ENCODE measurements at regions not wholly inside any gene's neighbourhood (a gene's known extent, or its start where the extent isn't known, plus 50 kb on each side); places are given as distances from the start of the nearest gene placed in this dataset.
"Not testable (repeated sequence)": the region's sequence is repeated elsewhere in the genome, so short reads cannot be mapped to it uniquely, and the experiment has no call there.

DNA sequence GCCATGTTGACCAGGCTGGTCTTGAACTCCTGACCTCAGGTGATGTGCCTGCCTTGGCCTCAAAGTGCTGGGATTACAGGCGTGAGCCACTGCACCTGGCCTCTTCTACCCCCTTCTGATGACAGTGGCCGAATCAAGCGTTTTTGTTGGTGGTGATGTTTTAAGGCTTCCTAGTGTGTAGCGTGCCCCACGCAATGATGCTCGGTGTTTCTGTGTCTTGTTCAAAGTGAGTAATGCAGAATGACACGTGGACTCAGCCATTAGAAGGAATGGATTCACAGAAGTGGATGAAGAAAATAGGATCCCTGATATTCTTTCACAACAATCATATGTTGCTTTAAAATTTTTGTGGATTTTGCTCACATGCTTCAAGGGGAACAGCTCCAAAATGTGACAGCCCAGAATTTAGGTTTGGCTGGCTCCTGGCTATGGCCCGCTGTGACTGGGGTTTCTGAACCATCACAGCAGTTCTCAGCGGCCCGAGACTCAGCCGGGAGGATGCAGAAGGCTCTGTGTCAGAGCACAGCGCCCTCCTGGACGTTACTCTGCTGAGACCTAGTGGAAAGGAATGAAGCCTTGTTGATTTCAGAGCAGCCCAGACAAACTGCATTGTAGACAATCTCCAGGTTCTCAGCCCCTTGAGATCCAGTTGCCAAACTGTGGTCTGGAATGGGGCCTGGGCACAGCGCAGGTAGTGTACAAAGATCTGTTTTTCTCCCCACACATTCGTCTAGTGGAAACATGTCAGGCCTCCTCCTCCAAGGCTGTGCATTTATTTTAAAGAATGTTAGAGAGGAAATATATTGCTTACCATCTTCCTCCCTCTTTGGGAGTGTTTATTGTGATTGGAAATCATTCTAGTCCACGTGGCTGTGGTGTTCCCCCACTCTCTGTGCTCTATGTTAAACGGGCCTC lies 57.6 kb upstream of the TIAM2 start:
- Histone ChIP-seq H3K27ac (ENCODE audit: low read depth in 2 of 2, low read length in 2 of 2) (no peak overlapping the region), H3K4me1 (ENCODE audit: control insufficient read depth in 2 of 3, insufficient read depth in 2 of 3, low read depth in 1 of 3, low read length in 3 of 3) (no peaks in the 10 kb centered on the region), H3K36me3 (ENCODE audit: control insufficient read depth in 2 of 3, insufficient read depth in 3 of 3, low read length in 3 of 3) (no peaks in the 10 kb centered on the region), H3K4me3 (ENCODE audit: low read length in 3 of 3) (no peak overlapping the region), H3K9me3 (ENCODE audit: control insufficient read depth in 2 of 3, insufficient read depth in 1 of 3, low read length in 3 of 3) (no peaks in the 10 kb centered on the region), H3K9ac (ENCODE audit: low read length in 3 of 3) (no peak overlapping the region), H3K27me3 (ENCODE audit: control insufficient read depth, insufficient read depth, low read length) (no peaks in the 10 kb centered on the region)
- DNase-seq (peak in 4 of 5 donors; percentile 50 to 78 (median 60)), FAIRE-seq (no peak)
- TF ChIP-seq, protein P1, sequence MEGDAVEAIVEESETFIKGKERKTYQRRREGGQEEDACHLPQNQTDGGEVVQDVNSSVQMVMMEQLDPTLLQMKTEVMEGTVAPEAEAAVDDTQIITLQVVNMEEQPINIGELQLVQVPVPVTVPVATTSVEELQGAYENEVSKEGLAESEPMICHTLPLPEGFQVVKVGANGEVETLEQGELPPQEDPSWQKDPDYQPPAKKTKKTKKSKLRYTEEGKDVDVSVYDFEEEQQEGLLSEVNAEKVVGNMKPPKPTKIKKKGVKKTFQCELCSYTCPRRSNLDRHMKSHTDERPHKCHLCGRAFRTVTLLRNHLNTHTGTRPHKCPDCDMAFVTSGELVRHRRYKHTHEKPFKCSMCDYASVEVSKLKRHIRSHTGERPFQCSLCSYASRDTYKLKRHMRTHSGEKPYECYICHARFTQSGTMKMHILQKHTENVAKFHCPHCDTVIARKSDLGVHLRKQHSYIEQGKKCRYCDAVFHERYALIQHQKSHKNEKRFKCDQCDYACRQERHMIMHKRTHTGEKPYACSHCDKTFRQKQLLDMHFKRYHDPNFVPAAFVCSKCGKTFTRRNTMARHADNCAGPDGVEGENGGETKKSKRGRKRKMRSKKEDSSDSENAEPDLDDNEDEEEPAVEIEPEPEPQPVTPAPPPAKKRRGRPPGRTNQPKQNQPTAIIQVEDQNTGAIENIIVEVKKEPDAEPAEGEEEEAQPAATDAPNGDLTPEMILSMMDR (IDR thresholded peaks at IDR 0.05; ENCODE audit: borderline replicate concordance, extremely low read depth, insufficient read depth) = no peak
- intact Hi-C loops (cut with DNase I) = no loop called here

DNA sequence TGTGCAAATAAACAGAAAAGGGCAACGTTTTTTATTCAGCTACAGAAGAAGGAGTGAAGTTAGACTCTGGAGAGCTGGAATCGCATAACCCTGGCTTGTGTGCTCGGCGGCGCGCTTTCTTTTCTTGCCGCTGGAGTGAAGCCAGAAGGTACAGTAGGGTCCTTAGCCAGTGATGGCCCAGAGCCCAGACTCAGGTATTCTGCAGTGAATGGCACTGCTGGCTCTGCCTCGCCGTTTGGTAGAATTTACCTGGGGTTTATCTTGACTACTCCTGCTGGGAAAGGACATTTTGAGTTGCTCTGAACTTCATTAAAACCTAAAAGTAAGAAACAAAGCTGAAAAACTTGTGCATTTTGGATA lies 56.9 kb upstream of the TIAM2 start:
- H3K27me3 ChIP-seq (ENCODE audit: control insufficient read depth, insufficient read depth, low read length) = no peaks in the 10 kb centered on the region
- H3K4me1 ChIP-seq (ENCODE audit: control insufficient read depth in 2 of 3, insufficient read depth in 2 of 3, low read depth in 1 of 3, low read length in 3 of 3) = no peaks in the 10 kb centered on the region
- no peak overlapping the region for H3K4me3 ChIP-seq (ENCODE audit: low read length in 3 of 3)
- FAIRE-seq = no peak
- no peaks in the 10 kb centered on the region for H3K9me3 ChIP-seq (ENCODE audit: control insufficient read depth in 2 of 3, insufficient read depth in 1 of 3, low read length in 3 of 3)
- H3K9ac ChIP-seq (ENCODE audit: low read length in 3 of 3) = no peak overlapping the region
- intact Hi-C loops (cut with DNase I) = no loop called here
- no peaks in the 10 kb centered on the region for H3K36me3 ChIP-seq (ENCODE audit: control insufficient read depth in 2 of 3, insufficient read depth in 3 of 3, low read length in 3 of 3)
- TF ChIP-seq, protein P1 (IDR thresholded peaks at IDR 0.05; ENCODE audit: borderline replicate concordance, extremely low read depth, insufficient read depth) = no peak
- no peak for DNase-seq
- H3K27ac ChIP-seq (ENCODE audit: low read depth in 2 of 2, low read length in 2 of 2) = no peak overlapping the region

DNA sequence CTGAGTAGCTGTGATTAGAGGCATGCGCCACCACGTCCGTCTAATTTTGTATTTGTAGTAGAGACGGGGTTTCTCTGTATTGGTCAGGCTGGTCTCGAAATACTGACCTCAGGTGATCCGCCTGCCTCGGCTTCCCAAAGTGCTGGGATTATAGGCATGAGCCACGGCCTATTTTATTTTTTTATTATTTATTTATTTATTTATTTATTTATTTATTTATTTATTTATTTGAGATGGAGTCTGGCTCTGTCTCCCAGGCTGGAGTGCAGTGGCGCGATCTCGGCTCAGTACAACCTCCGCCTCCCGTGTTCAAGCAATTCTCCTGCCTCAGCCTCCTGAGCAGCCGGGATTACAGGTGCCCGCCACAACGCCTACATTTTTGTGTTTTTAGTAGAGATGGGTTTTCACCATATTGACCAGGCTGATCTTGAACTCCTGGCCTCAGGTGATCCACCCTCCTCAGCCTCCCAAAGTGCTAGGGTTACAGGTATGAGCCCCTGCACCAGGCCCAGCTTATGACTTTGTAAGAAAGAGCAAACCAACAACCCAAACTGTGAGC lies 56.3 kb upstream of the TIAM2 start:
- FAIRE-seq; H3K27ac ChIP-seq (ENCODE audit: low read depth in 2 of 2, low read length in 2 of 2); H3K36me3 ChIP-seq (ENCODE audit: control insufficient read depth in 2 of 3, insufficient read depth in 3 of 3, low read length in 3 of 3); H3K27me3 ChIP-seq (ENCODE audit: control insufficient read depth, insufficient read depth, low read length); DNase-seq; intact Hi-C loops (cut with DNase I); H3K9me3 ChIP-seq (ENCODE audit: control insufficient read depth in 2 of 3, insufficient read depth in 1 of 3, low read length in 3 of 3); H3K4me3 ChIP-seq (ENCODE audit: low read length in 3 of 3); H3K4me1 ChIP-seq (ENCODE audit: control insufficient read depth in 2 of 3, insufficient read depth in 2 of 3, low read depth in 1 of 3, low read length in 3 of 3); H3K9ac ChIP-seq (ENCODE audit: low read length in 3 of 3): not testable (repeated sequence)

DNA sequence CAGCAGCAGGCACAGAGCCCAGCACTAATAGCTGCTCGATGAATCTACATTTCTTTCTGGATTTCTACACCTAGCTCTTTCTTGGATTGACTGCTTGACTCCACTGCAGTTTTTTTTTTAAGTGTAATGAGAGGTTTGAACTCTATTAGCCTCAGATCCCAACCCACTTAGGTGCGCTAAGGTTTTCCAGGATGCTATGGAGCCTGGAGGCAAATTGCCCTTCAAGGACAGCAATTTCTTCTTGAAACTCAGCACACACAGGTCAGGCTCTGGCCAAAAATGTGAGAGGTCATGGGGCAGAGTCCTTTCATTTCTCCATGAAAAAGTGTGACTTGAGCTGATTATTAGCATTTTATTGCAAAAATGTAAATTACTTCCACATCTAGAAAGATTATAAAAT lies 52.3 kb upstream of the TIAM2 start:
- no peaks in the 10 kb centered on the region for H3K4me1 ChIP-seq (ENCODE audit: control insufficient read depth in 2 of 3, insufficient read depth in 2 of 3, low read depth in 1 of 3, low read length in 3 of 3)
- H3K9ac ChIP-seq (ENCODE audit: low read length in 3 of 3) = no peak overlapping the region
- TF ChIP-seq, protein P1 (IDR thresholded peaks at IDR 0.05; ENCODE audit: borderline replicate concordance, extremely low read depth, insufficient read depth) = no peak
- intact Hi-C loops (cut with DNase I) = no loop called here
- no peak for DNase-seq
- no peak for FAIRE-seq
- H3K9me3 ChIP-seq (ENCODE audit: control insufficient read depth in 2 of 3, insufficient read depth in 1 of 3, low read length in 3 of 3) = no peaks in the 10 kb centered on the region
- H3K4me3 ChIP-seq (ENCODE audit: low read length in 3 of 3) = no peak overlapping the region
- H3K36me3 ChIP-seq (ENCODE audit: control insufficient read depth in 2 of 3, insufficient read depth in 3 of 3, low read length in 3 of 3) = peaks cover 0 to 5% (median 0%) of the 10 kb centered on the region in 3 donors
- H3K27ac ChIP-seq (ENCODE audit: low read depth in 2 of 2, low read length in 2 of 2) = no peak overlapping the region
- H3K27me3 ChIP-seq (ENCODE audit: control insufficient read depth, insufficient read depth, low read length) = no peaks in the 10 kb centered on the region
